Skeletal muscle satellite cell (primary cell): ENCODE measurements at regions not wholly inside any gene's neighbourhood (a gene's known extent, or its start where the extent isn't known, plus 50 kb on each side); places are given as distances from the start of the nearest gene placed in this dataset.
"Not testable (repeated sequence)": the region's sequence is repeated elsewhere in the genome, so short reads cannot be mapped to it uniquely, and the experiment has no call there.

Experiments used
- H3K27me3 ChIP-seq: 2 replicates; pipeline ENCODE4 v1.7.0; 2013; ENCODE audit warnings: low read length; ENCODE audit not compliant: control insufficient read depth, insufficient read depth
- H3K36me3 ChIP-seq: 2 replicates; pipeline ENCODE4 v1.7.0; 2013; ENCODE audit warnings: mild to moderate bottlenecking, control low read depth, low read length; ENCODE audit not compliant: insufficient read depth
- H3K4me1 ChIP-seq: 2 replicates; pipeline ENCODE4 v1.7.0; 2013; ENCODE audit warnings: low read length; ENCODE audit not compliant: control insufficient read depth, insufficient read depth
- H3K4me2 ChIP-seq: 2 replicates; pipeline ENCODE4 v1.7.0; 2013; ENCODE audit warnings: mild to moderate bottlenecking, low read length
- H3K4me3 ChIP-seq: 2 replicates; pipeline ENCODE4 v1.7.0; 2013; ENCODE audit warnings: low read length
- H3K9ac ChIP-seq: 2 replicates; pipeline ENCODE4 v1.7.0; 2013; ENCODE audit warnings: mild to moderate bottlenecking, low read depth, low read length, moderate library complexity
- H3K9me3 ChIP-seq: replicated peaks from 2 replicates; pipeline ENCODE4 v1.7.0; 2013; ENCODE audit warnings: mild to moderate bottlenecking, control low read depth, low read length

DNA sequence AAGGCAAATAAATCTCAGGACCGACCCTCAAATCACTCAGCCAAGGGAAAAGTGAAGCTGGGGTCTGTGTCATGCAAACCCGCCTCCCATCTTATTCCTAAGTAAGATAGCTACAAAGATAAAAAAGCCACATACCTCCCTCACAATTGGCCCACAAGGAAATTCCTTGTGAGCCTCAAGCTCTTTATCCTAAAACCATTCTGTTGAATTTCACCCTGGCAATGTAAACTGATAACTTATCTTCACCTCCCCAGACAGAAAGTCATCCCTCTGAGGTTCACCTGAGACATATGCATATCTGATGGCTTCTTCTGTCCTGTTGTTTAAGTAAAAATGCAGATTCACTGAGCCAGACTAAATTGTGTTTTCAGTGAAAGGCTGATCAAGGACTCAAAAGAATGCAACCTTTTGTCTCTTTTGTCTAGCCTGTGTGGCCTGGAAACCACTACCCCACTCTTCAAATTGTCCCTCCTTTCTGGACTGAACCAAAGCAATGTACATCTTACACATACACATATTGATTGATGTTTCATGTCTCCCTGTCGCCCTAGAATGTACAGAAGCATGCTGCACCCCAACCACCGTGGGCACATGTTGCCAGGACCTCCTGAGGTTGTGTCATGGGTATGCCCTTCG is 91.3 kb downstream of the MFAP3L start:
- H3K4me1 ChIP-seq, result no peaks in the 10 kb centered on the region
- no peak overlapping the region for H3K4me2 ChIP-seq
- H3K36me3 ChIP-seq, result no peaks in the 10 kb centered on the region
- no peak overlapping the region for H3K4me3 ChIP-seq
- no peaks in the 10 kb centered on the region for H3K9me3 ChIP-seq
- H3K9ac ChIP-seq, result no peak overlapping the region
- no peaks in the 10 kb centered on the region for H3K27me3 ChIP-seq

GRCh38 chr4:169933531-169933930 is 92.7 kb downstream of the MFAP3L start:
- H3K4me3 ChIP-seq, result no peak overlapping the region

GRCh38 chr4:169931964-169932363 is 94.2 kb downstream of the MFAP3L start:
- Histone ChIP-seq H3K4me1 (no peaks in the 10 kb centered on the region), H3K4me2 (no peak overlapping the region), H3K9me3 (no peaks in the 10 kb centered on the region), H3K4me3 (no peak overlapping the region), H3K9ac (no peak overlapping the region), H3K36me3 (no peaks in the 10 kb centered on the region), H3K27me3 (no peaks in the 10 kb centered on the region)

More at GRCh38 chr4:169933531-169933930, 92.7 kb downstream of the MFAP3L start:
- Histone ChIP-seq H3K4me1 (no peaks in the 10 kb centered on the region), H3K36me3 (no peaks in the 10 kb centered on the region), H3K9me3 (no peaks in the 10 kb centered on the region), H3K27me3 (no peaks in the 10 kb centered on the region), H3K9ac (no peak overlapping the region), H3K4me2 (no peak overlapping the region)

DNA sequence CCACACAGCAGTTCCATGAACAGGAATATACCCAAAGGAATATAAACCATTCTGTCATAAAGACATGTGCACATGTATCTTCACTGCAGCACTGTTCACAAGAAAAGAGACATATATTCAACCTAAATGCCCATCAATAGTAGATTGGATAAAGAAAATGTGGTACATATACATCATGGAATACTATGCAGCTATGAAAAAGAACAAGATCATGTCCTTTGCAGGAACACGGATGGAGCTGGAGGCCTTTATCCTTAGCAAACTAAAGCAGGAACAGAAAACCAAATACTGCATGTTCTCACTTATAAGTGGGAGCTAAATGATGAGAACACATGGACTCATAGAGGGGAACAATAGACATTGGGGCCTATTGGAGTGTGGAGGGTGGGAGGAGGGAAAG is 95.4 kb downstream of the MFAP3L start:
- H3K4me1 ChIP-seq, H3K4me3 ChIP-seq, H3K9ac ChIP-seq, H3K9me3 ChIP-seq, H3K27me3 ChIP-seq, H3K36me3 ChIP-seq, H3K4me2 ChIP-seq: not testable (repeated sequence)

- no peak overlapping the region for H3K4me2 ChIP-seq
- no peak overlapping the region for H3K4me3 ChIP-seq
- no peaks in the 10 kb centered on the region for H3K9me3 ChIP-seq
- H3K36me3 ChIP-seq, result no peaks in the 10 kb centered on the region
- no peaks in the 10 kb centered on the region for H3K4me1 ChIP-seq
- no peak overlapping the region for H3K9ac ChIP-seq
- H3K27me3 ChIP-seq, result no peaks in the 10 kb centered on the region
Observed at GRCh38 chr4:169927280-169927679, 98.9 kb downstream of the MFAP3L start.

DNA sequence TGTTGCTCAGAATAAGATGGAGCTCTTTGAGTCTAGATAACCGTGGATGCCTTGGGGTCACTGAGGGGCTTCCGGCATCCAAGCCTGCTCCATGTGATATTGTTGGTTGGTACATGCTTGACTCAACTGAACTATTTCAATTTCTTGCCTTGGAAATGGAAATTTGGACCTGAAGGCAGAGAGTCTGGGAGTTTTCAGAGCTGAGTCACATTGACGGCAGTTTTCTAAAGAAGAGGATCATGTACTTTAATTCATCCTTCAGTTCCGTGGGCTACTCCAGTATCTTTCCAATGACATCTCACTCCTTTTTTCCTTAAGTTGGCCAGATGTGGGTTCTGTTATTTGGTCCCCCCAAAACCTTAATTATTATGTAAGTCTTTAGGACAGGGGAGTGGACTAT is 100.5 kb downstream of the MFAP3L start:
- H3K36me3 ChIP-seq, result no peaks in the 10 kb centered on the region
- H3K4me2 ChIP-seq, result no peak overlapping the region

DNA sequence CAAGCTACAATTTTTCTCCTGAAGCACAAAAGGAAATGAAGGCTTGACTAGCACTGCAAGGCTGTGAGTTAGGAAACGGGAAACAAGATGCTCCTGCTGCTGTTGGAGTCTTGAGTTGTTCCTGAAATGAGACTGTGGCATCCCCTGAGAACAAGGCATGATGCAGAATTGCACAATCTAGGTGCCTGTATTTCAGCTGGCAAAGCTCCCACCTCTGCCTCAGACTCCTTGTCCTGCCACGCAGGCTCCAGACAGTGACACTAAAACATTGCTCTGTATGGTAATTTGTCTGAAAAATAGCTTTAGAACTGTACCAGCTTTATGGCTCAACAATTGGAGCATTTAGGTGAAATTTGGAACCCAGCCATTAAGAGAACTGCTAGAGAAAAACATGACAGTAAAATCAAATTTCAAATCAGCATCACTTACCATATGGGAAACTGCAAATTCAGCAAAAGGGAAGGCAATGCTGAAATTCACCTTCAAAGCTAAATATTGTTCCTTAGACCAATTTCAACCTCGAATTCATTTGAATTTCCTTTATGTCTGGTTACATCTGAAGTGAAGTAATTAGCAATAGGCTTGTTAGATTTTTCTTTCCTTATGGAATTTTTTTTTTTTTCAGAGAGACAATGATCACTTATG is 103.4 kb downstream of the MFAP3L start:
- H3K36me3 ChIP-seq, result no peaks in the 10 kb centered on the region
- no peaks in the 10 kb centered on the region for H3K9me3 ChIP-seq
- no peak overlapping the region for H3K4me2 ChIP-seq

More for the DNA sequence above, 100.5 kb downstream of the MFAP3L start:
- no peaks in the 10 kb centered on the region for H3K4me1 ChIP-seq
- no peak overlapping the region for H3K9ac ChIP-seq
- no peak overlapping the region for H3K4me3 ChIP-seq
- H3K27me3 ChIP-seq, result no peaks in the 10 kb centered on the region
- no peaks in the 10 kb centered on the region for H3K9me3 ChIP-seq

DNA sequence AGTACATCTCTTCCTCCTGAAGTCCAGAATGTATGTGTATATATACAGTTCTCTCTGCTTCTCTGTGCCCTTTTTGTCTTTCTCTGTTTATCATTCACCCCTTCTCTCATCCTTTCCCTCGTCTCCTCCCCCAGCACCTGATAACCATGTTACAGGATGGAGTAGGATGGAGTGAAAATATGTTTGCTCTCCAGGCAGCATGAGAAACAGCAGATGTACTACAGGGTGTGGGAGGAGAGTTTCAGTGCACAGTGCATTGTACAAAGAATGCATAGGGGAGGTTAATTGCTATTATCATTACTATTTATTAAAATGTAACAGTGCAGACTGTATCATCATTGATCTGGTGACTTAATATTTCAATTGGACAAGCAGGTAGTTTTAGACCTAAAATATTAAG is 104.5 kb downstream of the MFAP3L start:
- H3K36me3 ChIP-seq, result no peaks in the 10 kb centered on the region
- no peak overlapping the region for H3K4me2 ChIP-seq
- H3K9ac ChIP-seq, result no peak overlapping the region
- no peak overlapping the region for H3K4me3 ChIP-seq
- H3K9me3 ChIP-seq, result no peaks in the 10 kb centered on the region
- no peaks in the 10 kb centered on the region for H3K4me1 ChIP-seq
- H3K27me3 ChIP-seq, result no peaks in the 10 kb centered on the region

More for the DNA sequence above, 103.4 kb downstream of the MFAP3L start:
- no peak overlapping the region for H3K4me3 ChIP-seq
- H3K27me3 ChIP-seq, result no peaks in the 10 kb centered on the region
- no peak overlapping the region for H3K9ac ChIP-seq
- H3K4me1 ChIP-seq, result no peaks in the 10 kb centered on the region

DNA sequence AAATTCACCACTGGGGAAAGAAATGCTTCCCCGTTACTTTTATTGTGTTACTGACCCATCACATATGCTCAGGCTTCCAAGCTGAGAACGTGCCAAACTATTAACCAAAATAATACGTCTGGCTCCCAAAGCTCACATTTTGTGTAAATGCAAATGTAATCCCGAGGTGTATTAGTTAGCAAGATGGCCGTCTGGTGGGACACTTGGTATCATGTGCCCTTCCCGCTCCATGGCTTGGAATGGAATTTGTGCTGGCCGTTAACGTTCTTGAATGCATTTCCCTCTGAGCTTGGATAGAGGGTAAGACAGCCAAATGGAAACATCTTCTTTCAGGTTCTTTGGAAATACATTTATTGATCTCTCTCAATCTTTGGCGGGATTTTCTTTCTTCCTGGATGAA is 105.0 kb downstream of the MFAP3L start:
- Histone ChIP-seq H3K9me3 (no peaks in the 10 kb centered on the region), H3K4me1 (no peaks in the 10 kb centered on the region), H3K27me3 (no peaks in the 10 kb centered on the region), H3K4me2 (no peak overlapping the region), H3K36me3 (no peaks in the 10 kb centered on the region), H3K9ac (no peak overlapping the region), H3K4me3 (no peak overlapping the region)

- not testable (repeated sequence) for H3K9me3 ChIP-seq, H3K4me2 ChIP-seq, H3K9ac ChIP-seq, H3K36me3 ChIP-seq, H3K27me3 ChIP-seq, H3K4me3 ChIP-seq, H3K4me1 ChIP-seq
Observed at GRCh38 chr4:169919194-169920124, 106.7 kb downstream of the MFAP3L start.

DNA sequence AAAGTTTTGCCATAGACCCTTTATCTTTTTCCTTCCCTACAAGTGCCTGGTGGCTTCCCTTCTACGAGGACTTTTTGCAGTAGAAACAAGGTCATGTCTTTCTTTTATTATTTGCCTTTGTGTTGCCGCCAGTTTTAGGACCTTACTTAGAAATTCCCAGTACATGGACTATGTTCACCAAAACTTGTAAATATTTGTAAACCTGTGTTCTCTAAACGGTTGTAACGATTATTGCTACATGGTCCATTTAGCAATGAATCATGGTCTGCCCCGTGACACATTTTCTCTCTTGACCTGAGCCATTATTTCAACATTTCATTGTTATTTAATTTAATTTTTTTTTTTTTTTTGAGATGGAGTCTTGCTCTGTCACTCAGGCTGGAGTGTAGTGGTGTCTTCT is 110.7 kb downstream of the MFAP3L start:
- H3K9me3 ChIP-seq, result no peaks in the 10 kb centered on the region
- H3K27me3 ChIP-seq, result no peaks in the 10 kb centered on the region
- no peaks in the 10 kb centered on the region for H3K4me1 ChIP-seq
- H3K36me3 ChIP-seq, result no peaks in the 10 kb centered on the region
- no peak overlapping the region for H3K4me2 ChIP-seq
- H3K4me3 ChIP-seq, result no peak overlapping the region
- H3K9ac ChIP-seq, result no peak overlapping the region
